ENCODE measurements at regions not wholly inside any gene's neighbourhood (a gene's known extent, or its start where the extent isn't known, plus 50 kb on each side); places are given as distances from the start of the nearest gene placed in this dataset.

GRCh38 chr7:15094989-15095388, 192.4 kb upstream of the DGKB start:
- TF ChIP-seq FOXM1 (IDR thresholded peaks at IDR 0.05; ENCODE audit: borderline replicate concordance) (no peak), SUZ12 (IDR thresholded peaks at IDR 0.05) (no peak), L3MBTL2 (conservative IDR thresholded peaks at IDR 0.05) (no peak), FOXA1 (IDR thresholded peaks at IDR 0.05) (no peak), ELF4 (IDR thresholded peaks at IDR 0.05) (no peak)

Measured in HEK293T (cell line).